NCI-H2107 treated with DMSO at 0.1 percent for 48 hours (cell line): ENCODE measurements at regions not wholly inside any gene's neighbourhood (a gene's known extent, or its start where the extent isn't known, plus 50 kb on each side); places are given as distances from the start of the nearest gene placed in this dataset.

ENCODE experiments used
- DNase-seq: peaks from one replicate; lab custom pipeline; 2025; ENCODE audit not compliant: unreplicated experiment; lab: John Stamatoyannopoulos, UW

- DNase-seq, result no peak
Observed at GRCh38 chr12:81815611-81816010, 56.5 kb upstream of the PPFIA2 start.

GRCh38 chr12:81811778-81812125, 52.6 kb upstream of the PPFIA2 start:
- no peak for DNase-seq

- no peak for DNase-seq
Observed at GRCh38 chr12:81811061-81811777, 52.1 kb upstream of the PPFIA2 start.

- no peak for DNase-seq
Observed at GRCh38 chr12:81809829-81810595, 50.9 kb upstream of the PPFIA2 start.

GRCh38 chr12:81809113-81809777, 50.1 kb upstream of the PPFIA2 start:
- no peak for DNase-seq
